DND-41 (cell line): ENCODE measurements at regions not wholly inside any gene's neighbourhood (a gene's known extent, or its start where the extent isn't known, plus 50 kb on each side); places are given as distances from the start of the nearest gene placed in this dataset.
"Not testable (repeated sequence)": the region's sequence is repeated elsewhere in the genome, so short reads cannot be mapped to it uniquely, and the experiment has no call there.

Experiments used
- ATAC-seq: fragments of 200-7000 bp; cut with Tn5 transposase; 3 replicates; pipeline ENCODE4 v1.9.1; 2021; ENCODE audit warnings: low read depth; ENCODE audit not compliant: insufficient read depth
- DNase-seq: peaks from one replicate; pipeline ENCODE4 v3.0.0-alpha.2; 2020
- H2AFZ ChIP-seq: 2 replicates; pipeline ENCODE4 v1.6.0; 2012; ENCODE audit warnings: low read depth, low read length
- H3K27ac ChIP-seq: 2 replicates; pipeline ENCODE4 v1.5.1; 2012; ENCODE audit warnings: low read length, inconsistent platforms
- H3K27me3 ChIP-seq: fragments of 200-600 bp; sonication (generic); 2 replicates; pipeline ENCODE4 v1.6.0; 2012; ENCODE audit warnings: low read length, mild to moderate bottlenecking, inconsistent platforms; ENCODE audit not compliant: insufficient read depth, poor library complexity
- H3K36me3 ChIP-seq: 2 replicates; pipeline ENCODE4 v1.5.1; 2012; ENCODE audit warnings: low read length, inconsistent platforms; ENCODE audit not compliant: insufficient read depth
- H3K4me1 ChIP-seq: 2 replicates; pipeline ENCODE4 v1.5.1; 2012; ENCODE audit warnings: mild to moderate bottlenecking, low read length; ENCODE audit not compliant: insufficient read depth
- H3K4me2 ChIP-seq: 2 replicates; pipeline ENCODE4 v1.6.0; 2012; ENCODE audit warnings: mild to moderate bottlenecking, moderate library complexity, low read length, inconsistent platforms; ENCODE audit not compliant: insufficient read depth
- H3K4me3 ChIP-seq, 2 experiments: fragments of 200-600 bp in 1 of 2; shearing (Covaris generic) in 1 of 2; 2 replicates each; pipeline ENCODE4 v1.5.1; 2012 to 2016; ENCODE audit warnings: inconsistent platforms in 2 of 2, low read length in 2 of 2, mild to moderate bottlenecking in 2 of 2, low read depth in 1 of 2, moderate library complexity in 1 of 2
- H3K79me2 ChIP-seq: 2 replicates; pipeline ENCODE4 v1.6.0; 2012; ENCODE audit warnings: low read length, inconsistent platforms; ENCODE audit not compliant: insufficient read depth
- H3K9ac ChIP-seq: 2 replicates; pipeline ENCODE4 v1.6.0; 2012; ENCODE audit warnings: low read depth, mild to moderate bottlenecking, inconsistent platforms, low read length, moderate library complexity
- H3K9me3 ChIP-seq: 2 replicates; pipeline ENCODE4 v1.5.1; 2012; ENCODE audit warnings: low read length, moderate library complexity, mild to moderate bottlenecking, inconsistent platforms; ENCODE audit not compliant: insufficient read depth, severe bottlenecking
- H4K20me1 ChIP-seq: 2 replicates; pipeline ENCODE4 v1.6.0; 2012; ENCODE audit warnings: low read length; ENCODE audit not compliant: insufficient read depth
- EZH2 ChIP-seq: IDR thresholded peaks from 3 replicates; pipeline ENCODE4 v1.6.1; 2012; ENCODE audit warnings: borderline replicate concordance, low read depth, mild to moderate bottlenecking, moderate library complexity, low read length, inconsistent platforms; ENCODE audit not compliant: severe bottlenecking
- TF ChIP-seq, protein P1 (sequence below): IDR thresholded peaks from 2 replicates; pipeline ENCODE4 v1.5.1; 2012; ENCODE audit warnings: borderline replicate concordance, low read length, moderate library complexity, mild to moderate bottlenecking; ENCODE audit not compliant: poor library complexity, severe bottlenecking; ENCODE audit errors: extremely low read depth

- no peak overlapping the region for H3K4me3 ChIP-seq
- no peaks in the 10 kb centered on the region for H3K36me3 ChIP-seq
- no peak overlapping the region for H3K27ac ChIP-seq
- no peak overlapping the region for H2AFZ ChIP-seq
- no peaks in the 10 kb centered on the region for H3K79me2 ChIP-seq
- H4K20me1 ChIP-seq: no peaks in the 10 kb centered on the region
- no peaks in the 10 kb centered on the region for H3K9me3 ChIP-seq
- no peak overlapping the region for H3K9ac ChIP-seq
- ATAC-seq (no peak), DNase-seq (no peak)
- TF ChIP-seq EZH2: no peak
- TF ChIP-seq, protein P1, sequence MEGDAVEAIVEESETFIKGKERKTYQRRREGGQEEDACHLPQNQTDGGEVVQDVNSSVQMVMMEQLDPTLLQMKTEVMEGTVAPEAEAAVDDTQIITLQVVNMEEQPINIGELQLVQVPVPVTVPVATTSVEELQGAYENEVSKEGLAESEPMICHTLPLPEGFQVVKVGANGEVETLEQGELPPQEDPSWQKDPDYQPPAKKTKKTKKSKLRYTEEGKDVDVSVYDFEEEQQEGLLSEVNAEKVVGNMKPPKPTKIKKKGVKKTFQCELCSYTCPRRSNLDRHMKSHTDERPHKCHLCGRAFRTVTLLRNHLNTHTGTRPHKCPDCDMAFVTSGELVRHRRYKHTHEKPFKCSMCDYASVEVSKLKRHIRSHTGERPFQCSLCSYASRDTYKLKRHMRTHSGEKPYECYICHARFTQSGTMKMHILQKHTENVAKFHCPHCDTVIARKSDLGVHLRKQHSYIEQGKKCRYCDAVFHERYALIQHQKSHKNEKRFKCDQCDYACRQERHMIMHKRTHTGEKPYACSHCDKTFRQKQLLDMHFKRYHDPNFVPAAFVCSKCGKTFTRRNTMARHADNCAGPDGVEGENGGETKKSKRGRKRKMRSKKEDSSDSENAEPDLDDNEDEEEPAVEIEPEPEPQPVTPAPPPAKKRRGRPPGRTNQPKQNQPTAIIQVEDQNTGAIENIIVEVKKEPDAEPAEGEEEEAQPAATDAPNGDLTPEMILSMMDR: no peak
- H3K4me2 ChIP-seq: no peak overlapping the region
- H3K4me1 ChIP-seq: no peaks in the 10 kb centered on the region
- no peaks in the 10 kb centered on the region for H3K27me3 ChIP-seq
Observed at GRCh38 chr11:87572881-87573280, 535.1 kb downstream of the TMEM135 start.

DNA sequence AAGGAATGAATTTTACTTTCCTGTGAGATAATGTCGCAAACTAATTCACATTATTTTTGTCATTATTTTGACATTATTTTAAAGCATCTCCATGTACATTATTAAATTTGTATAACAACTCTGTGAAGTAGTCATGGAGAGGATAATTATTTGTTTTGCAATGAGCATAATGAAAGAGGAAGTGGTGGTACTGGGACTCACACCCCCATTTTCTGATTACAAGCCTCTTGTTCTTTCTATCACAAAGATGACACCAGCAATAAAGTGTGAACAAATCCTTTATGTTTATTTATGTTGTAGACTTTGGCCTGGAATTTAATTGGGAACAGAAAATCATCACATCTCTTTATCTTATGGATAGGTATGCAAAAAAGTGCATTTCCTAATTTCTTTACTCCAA lies 522.6 kb downstream of the TMEM135 start:
- no peak for TF ChIP-seq EZH2
- TF ChIP-seq, protein P1: no peak
- ATAC-seq (no peak), DNase-seq (no peak)
- Histone ChIP-seq H2AFZ (no peak overlapping the region), H3K4me2 (no peak overlapping the region), H3K4me3 (no peak overlapping the region), H3K79me2 (no peaks in the 10 kb centered on the region), H3K4me1 (no peaks in the 10 kb centered on the region), H4K20me1 (no peaks in the 10 kb centered on the region), H3K36me3 (no peaks in the 10 kb centered on the region), H3K9me3 (no peaks in the 10 kb centered on the region), H3K27me3 (no peaks in the 10 kb centered on the region), H3K9ac (no peak overlapping the region), H3K27ac (no peak overlapping the region)

DNA sequence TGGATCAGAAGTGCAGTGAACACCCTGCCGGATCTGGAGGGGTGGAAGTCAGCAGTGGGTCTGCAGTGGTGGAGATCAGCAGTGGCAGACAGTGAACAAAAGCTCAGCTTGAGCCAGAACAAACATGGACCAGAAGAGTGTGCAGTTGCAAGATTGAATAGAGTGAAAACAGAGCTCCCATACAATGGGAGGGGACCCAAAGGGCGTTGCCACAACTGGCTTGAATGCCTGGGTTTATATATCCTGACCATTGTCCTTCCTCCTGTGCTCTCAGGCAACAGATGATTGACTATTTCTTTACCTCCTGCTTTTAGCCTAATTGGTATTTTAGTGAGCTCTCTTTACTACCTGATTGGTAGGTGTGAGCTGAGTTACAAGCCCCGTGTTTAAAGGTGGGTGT lies 522.1 kb downstream of the TMEM135 start:
- H3K27ac ChIP-seq, H3K9ac ChIP-seq, H3K4me1 ChIP-seq, H3K4me2 ChIP-seq, H3K27me3 ChIP-seq, H3K79me2 ChIP-seq, H3K36me3 ChIP-seq, H3K4me3 ChIP-seq, H4K20me1 ChIP-seq, H3K9me3 ChIP-seq, DNase-seq, H2AFZ ChIP-seq, ATAC-seq: not testable (repeated sequence)

DNA sequence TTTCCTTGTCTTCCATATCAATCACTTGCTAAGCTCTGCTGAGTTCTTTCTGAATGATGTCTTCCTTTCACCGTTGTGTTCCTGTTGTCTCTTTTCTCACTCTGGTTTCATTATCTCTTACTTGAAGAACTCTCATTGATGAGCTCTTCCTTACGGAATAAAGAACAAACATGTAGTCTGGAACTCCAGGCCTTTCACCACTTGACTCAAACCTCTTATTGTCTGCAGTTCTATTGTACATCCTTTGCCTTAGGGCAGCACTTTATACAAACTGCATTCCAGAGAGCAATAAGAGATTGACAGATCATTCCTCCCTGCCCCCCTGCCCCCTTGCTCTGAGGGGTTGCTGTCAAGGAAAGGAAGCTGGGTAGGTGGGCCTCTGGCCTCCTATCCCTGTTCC lies 517.4 kb downstream of the TMEM135 start:
- Histone ChIP-seq H3K27ac (no peak overlapping the region), H3K4me3 (no peak overlapping the region), H4K20me1 (no peaks in the 10 kb centered on the region), H3K9me3 (no peaks in the 10 kb centered on the region), H3K9ac (no peak overlapping the region), H3K27me3 (no peaks in the 10 kb centered on the region), H3K4me2 (no peak overlapping the region), H3K4me1 (no peaks in the 10 kb centered on the region), H3K79me2 (no peaks in the 10 kb centered on the region), H3K36me3 (no peaks in the 10 kb centered on the region), H2AFZ (no peak overlapping the region)
- TF ChIP-seq, protein P1: no peak
- no peak for TF ChIP-seq EZH2
- ATAC-seq (no peak), DNase-seq (no peak)
